ENCODE measurements at regions not wholly inside any gene's neighbourhood (a gene's known extent, or its start where the extent isn't known, plus 50 kb on each side); places are given as distances from the start of the nearest gene placed in this dataset.

DNA sequence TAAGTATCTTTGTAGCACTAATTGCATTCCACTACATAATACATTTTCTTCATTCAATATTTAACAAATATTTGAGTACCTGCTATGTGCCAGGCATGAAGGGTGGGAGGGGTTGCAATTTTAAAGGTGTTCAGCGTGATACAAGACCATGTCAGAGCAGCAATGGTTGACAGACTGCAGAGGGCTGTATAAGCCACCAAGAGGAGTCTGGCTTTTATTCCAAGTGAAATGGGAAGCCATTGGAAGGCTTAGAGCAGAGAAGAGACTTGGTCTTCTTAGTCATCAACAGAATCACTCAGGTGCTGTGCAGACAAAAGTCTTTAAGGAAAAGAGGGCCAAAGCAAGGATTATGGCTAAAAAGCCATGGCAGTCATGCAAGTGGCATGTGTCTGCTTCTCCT lies 360.8 kb upstream of the ARID1B start:
- WGBS, 2 experiments (ENCODE audit: insufficient coverage in 2 of 2) = 91 to 100% methylated on average over 1 of the region's 1 CpG
- no peaks in the 10 kb centered on the region for H3K36me3 ChIP-seq (ENCODE audit: control insufficient read depth, insufficient read depth, low read length)

DNA sequence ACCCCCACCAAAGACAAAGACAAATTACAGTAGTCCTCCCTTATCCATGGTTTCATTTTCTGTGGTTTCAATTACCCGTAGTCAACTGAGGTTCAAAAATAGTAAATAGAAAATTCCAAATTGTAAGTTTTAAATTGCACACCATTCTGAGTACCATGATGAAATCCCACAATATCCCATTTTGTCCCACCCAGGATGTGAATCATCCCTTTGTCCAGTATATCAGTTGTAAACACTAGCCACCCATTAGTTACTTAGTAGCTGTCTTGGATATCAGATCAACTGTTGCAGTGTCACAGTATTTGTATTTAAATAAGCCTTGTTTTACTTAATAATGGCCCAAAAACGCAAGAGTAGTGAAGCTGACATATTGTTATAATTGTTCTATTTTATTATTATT lies 364.0 kb upstream of the ARID1B start:
- Histone ChIP-seq H3K36me3 (ENCODE audit: control insufficient read depth, insufficient read depth, low read length) (no peaks in the 10 kb centered on the region), H3K9me3 (ENCODE audit: control insufficient read depth, low read length) (no peaks in the 10 kb centered on the region), H3K27ac (ENCODE audit: low read depth, low read length, severe bottlenecking) (no peak overlapping the region), H3K4me3 (ENCODE audit: extremely low read depth, insufficient read depth, low read length, poor library complexity, severe bottlenecking) (no peak overlapping the region), H3K4me1 (ENCODE audit: control insufficient read depth, insufficient read depth, low read length, poor library complexity, severe bottlenecking) (peaks cover 5% of the 10 kb centered on the region)
- no CpG with 5 or more reads among the region's 2 CpGs for WGBS, 2 experiments (ENCODE audit: insufficient coverage in 2 of 2)

More for the DNA sequence above, 360.8 kb upstream of the ARID1B start:
- Histone ChIP-seq H3K4me3 (ENCODE audit: extremely low read depth, insufficient read depth, low read length, poor library complexity, severe bottlenecking) (no peak overlapping the region), H3K9me3 (ENCODE audit: control insufficient read depth, low read length) (peaks cover 5% of the 10 kb centered on the region), H3K4me1 (ENCODE audit: control insufficient read depth, insufficient read depth, low read length, poor library complexity, severe bottlenecking) (peaks cover 5% of the 10 kb centered on the region), H3K27ac (ENCODE audit: low read depth, low read length, severe bottlenecking) (no peak overlapping the region)

DNA sequence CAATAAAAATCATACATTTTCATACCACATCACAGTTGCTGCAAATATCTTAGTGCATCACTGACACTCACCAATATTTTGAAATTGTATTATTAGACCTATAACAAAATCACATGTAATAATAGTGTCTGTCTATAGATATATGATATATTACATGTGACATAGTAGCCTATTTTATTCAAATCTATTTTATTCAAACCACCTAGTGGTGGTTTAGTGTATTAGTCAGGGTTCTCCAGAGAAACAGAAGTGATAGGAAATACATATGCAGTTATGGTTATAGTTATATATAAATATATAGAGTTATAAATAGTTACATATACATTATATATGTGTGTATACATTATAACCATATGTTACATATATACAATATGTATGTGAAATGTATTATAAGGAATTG lies 366.5 kb upstream of the ARID1B start:
- H3K36me3 ChIP-seq (ENCODE audit: control insufficient read depth, insufficient read depth, low read length) = no peaks in the 10 kb centered on the region
- no peak overlapping the region for H3K4me3 ChIP-seq (ENCODE audit: extremely low read depth, insufficient read depth, low read length, poor library complexity, severe bottlenecking)

DNA sequence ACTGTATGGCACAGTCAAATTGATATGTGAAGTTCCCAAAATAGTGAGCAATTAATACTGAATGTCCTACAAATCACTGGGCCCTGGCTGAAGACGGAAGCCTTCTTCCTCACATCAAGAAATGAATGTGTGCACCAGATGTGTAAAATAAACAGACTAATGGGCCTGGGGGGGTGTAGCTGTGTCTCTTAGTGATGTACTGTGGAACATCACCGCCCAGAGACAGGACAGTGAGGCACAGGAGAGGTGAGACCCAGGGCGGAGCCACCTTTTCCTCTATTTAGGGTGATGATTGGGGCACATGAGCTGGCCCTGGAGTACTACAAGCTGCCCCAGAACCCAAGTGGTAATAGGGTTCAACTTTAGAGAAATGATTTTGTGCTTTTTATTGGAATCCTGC lies 368.5 kb upstream of the ARID1B start:
- Histone ChIP-seq H3K27ac (ENCODE audit: low read depth, low read length, severe bottlenecking) (no peak overlapping the region), H3K4me1 (ENCODE audit: control insufficient read depth, insufficient read depth, low read length, poor library complexity, severe bottlenecking) (peaks cover 5% of the 10 kb centered on the region)
- WGBS, 2 experiments (ENCODE audit: insufficient coverage in 2 of 2) = 90 to 100% methylated on average over 2 of the region's 3 CpGs

More for the DNA sequence above, 366.5 kb upstream of the ARID1B start:
- Histone ChIP-seq H3K9me3 (ENCODE audit: control insufficient read depth, low read length) (no peaks in the 10 kb centered on the region), H3K4me1 (ENCODE audit: control insufficient read depth, insufficient read depth, low read length, poor library complexity, severe bottlenecking) (peaks cover 5% of the 10 kb centered on the region), H3K27ac (ENCODE audit: low read depth, low read length, severe bottlenecking) (no peak overlapping the region)

DNA sequence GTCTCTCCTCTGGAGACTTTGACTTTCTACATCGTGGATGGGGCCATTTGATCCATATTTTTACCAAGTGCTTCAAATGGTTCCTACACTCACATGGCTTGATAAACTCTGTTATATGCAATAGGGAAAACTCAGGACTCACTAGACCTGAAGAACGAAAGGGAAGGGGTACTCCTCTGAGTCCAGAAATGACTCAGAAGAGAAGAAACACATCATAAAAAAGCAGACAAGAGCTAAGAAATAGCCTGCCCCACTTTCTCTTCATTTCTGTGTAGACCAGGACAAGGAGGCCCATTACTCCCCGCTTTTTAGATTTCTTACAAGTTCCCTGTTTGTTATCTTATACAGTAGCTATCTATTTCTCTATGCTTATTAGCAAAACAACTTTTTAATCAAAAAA lies 369.8 kb upstream of the ARID1B start:
- WGBS, 2 experiments (ENCODE audit: insufficient coverage in 2 of 2) = 75 to 94% methylated on average over 1 to 2 of the region's 3 CpGs
- H3K36me3 ChIP-seq (ENCODE audit: control insufficient read depth, insufficient read depth, low read length) = no peaks in the 10 kb centered on the region
- H3K4me1 ChIP-seq (ENCODE audit: control insufficient read depth, insufficient read depth, low read length, poor library complexity, severe bottlenecking) = no peaks in the 10 kb centered on the region
- no peaks in the 10 kb centered on the region for H3K9me3 ChIP-seq (ENCODE audit: control insufficient read depth, low read length)
- no peak overlapping the region for H3K4me3 ChIP-seq (ENCODE audit: extremely low read depth, insufficient read depth, low read length, poor library complexity, severe bottlenecking)
- H3K27ac ChIP-seq (ENCODE audit: low read depth, low read length, severe bottlenecking) = no peak overlapping the region

More for the DNA sequence above, 368.5 kb upstream of the ARID1B start:
- H3K36me3 ChIP-seq (ENCODE audit: control insufficient read depth, insufficient read depth, low read length) = no peaks in the 10 kb centered on the region
- no peaks in the 10 kb centered on the region for H3K9me3 ChIP-seq (ENCODE audit: control insufficient read depth, low read length)
- H3K4me3 ChIP-seq (ENCODE audit: extremely low read depth, insufficient read depth, low read length, poor library complexity, severe bottlenecking) = no peak overlapping the region

DNA sequence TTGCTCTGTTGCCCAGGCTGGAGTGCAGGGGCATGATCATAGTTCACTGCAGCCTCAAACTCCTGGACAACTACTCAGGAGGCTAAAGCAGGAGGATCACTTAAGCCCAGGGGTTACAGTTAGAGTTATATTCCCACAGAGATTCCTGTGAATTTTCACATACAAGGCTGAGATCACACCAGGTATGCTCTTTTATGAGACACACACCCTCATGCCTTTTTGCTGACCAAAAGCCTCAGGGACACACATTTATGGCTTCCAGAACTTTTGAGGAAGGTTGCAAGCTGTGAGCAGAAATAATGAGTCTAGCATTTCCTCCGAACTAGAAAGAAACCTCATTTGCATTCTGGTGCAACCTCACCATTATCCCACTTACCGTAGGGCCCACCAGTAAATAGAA lies 370.5 kb upstream of the ARID1B start:
- H3K4me1 ChIP-seq (ENCODE audit: control insufficient read depth, insufficient read depth, low read length, poor library complexity, severe bottlenecking) = no peaks in the 10 kb centered on the region
- H3K27ac ChIP-seq (ENCODE audit: low read depth, low read length, severe bottlenecking) = no peak overlapping the region
- H3K4me3 ChIP-seq (ENCODE audit: extremely low read depth, insufficient read depth, low read length, poor library complexity, severe bottlenecking) = no peak overlapping the region
- no CpG with 5 or more reads among the region's 2 CpGs for WGBS, 2 experiments (ENCODE audit: insufficient coverage in 2 of 2)
- H3K36me3 ChIP-seq (ENCODE audit: control insufficient read depth, insufficient read depth, low read length) = no peaks in the 10 kb centered on the region
- no peaks in the 10 kb centered on the region for H3K9me3 ChIP-seq (ENCODE audit: control insufficient read depth, low read length)

DNA sequence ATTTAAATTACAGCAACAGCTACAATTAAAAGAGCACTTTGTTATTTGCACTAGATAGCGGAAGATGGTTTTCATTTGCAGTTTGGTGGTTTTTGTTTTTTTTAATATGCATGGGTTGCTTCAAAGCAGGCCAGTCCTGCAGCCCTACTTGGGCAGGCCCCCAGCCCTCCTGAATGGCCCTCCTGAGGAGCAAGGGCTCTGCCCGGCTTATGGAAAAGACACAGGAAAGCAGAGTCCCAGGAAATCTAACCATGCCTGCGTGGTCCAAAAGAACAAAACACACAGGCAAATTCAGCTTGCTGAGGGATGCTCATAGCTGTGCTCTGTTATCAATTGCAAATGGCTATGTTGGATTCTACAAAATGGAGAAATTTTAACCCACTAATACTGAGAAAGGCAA lies 371.1 kb upstream of the ARID1B start:
- WGBS, 2 experiments (ENCODE audit: insufficient coverage in 2 of 2) = 85 to 93% methylated on average over 2 of the region's 3 CpGs
- no peaks in the 10 kb centered on the region for H3K9me3 ChIP-seq (ENCODE audit: control insufficient read depth, low read length)
- H3K36me3 ChIP-seq (ENCODE audit: control insufficient read depth, insufficient read depth, low read length) = no peaks in the 10 kb centered on the region
- no peaks in the 10 kb centered on the region for H3K4me1 ChIP-seq (ENCODE audit: control insufficient read depth, insufficient read depth, low read length, poor library complexity, severe bottlenecking)
- H3K27ac ChIP-seq (ENCODE audit: low read depth, low read length, severe bottlenecking) = no peak overlapping the region
- no peak overlapping the region for H3K4me3 ChIP-seq (ENCODE audit: extremely low read depth, insufficient read depth, low read length, poor library complexity, severe bottlenecking)

DNA sequence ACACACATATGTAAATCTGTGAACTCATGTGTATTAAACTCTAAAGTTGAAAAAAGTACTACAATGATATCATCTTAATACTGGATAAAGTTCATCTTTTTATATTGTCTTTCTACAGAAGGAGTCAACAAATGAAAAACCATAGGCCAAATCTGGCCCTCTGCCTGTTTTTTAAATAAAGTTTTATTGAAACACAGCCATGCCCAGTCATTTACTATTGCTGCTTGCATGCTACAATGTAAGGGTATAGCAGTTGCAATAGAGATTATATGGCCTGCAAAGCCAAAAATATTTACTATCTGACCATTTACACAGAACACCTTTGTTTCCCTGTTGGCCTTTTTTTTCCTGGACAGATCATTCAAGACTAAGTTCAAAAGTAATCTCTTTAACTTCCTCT lies 374.6 kb upstream of the ARID1B start:
- Histone ChIP-seq H3K4me1 (ENCODE audit: control insufficient read depth, insufficient read depth, low read length, poor library complexity, severe bottlenecking) (no peaks in the 10 kb centered on the region), H3K4me3 (ENCODE audit: extremely low read depth, insufficient read depth, low read length, poor library complexity, severe bottlenecking) (no peak overlapping the region), H3K27ac (ENCODE audit: low read depth, low read length, severe bottlenecking) (no peak overlapping the region), H3K9me3 (ENCODE audit: control insufficient read depth, low read length) (no peaks in the 10 kb centered on the region), H3K36me3 (ENCODE audit: control insufficient read depth, insufficient read depth, low read length) (no peaks in the 10 kb centered on the region)

DNA sequence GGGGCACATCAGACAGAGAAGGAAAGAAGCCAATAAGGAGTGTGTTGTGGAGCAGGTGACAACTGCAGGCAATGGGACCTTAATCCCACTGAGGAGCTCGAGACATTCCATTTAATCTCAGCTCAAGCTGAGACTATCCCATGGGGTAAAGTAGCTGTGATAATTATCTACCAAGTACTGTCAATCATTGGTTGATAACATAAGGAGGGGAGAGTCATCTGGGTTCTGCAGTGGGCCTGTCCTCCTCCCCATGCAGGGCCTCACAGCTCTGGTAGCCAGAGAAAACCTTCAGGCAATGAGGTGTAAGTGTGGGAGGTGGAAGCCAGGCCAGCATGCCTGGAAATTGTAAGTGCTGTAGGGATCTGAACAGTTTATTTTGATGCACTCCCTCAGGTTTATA lies 375.0 kb upstream of the ARID1B start:
- no peaks in the 10 kb centered on the region for H3K36me3 ChIP-seq (ENCODE audit: control insufficient read depth, insufficient read depth, low read length)
- 100% methylated on average over 1 of the region's 1 CpG; no CpG with 5 or more reads in 1 of the 2 experiments for WGBS, 2 experiments (ENCODE audit: insufficient coverage in 2 of 2)
- H3K4me1 ChIP-seq (ENCODE audit: control insufficient read depth, insufficient read depth, low read length, poor library complexity, severe bottlenecking) = no peaks in the 10 kb centered on the region
- H3K9me3 ChIP-seq (ENCODE audit: control insufficient read depth, low read length) = no peaks in the 10 kb centered on the region
- no peak overlapping the region for H3K4me3 ChIP-seq (ENCODE audit: extremely low read depth, insufficient read depth, low read length, poor library complexity, severe bottlenecking)
- no peak overlapping the region for H3K27ac ChIP-seq (ENCODE audit: low read depth, low read length, severe bottlenecking)

DNA sequence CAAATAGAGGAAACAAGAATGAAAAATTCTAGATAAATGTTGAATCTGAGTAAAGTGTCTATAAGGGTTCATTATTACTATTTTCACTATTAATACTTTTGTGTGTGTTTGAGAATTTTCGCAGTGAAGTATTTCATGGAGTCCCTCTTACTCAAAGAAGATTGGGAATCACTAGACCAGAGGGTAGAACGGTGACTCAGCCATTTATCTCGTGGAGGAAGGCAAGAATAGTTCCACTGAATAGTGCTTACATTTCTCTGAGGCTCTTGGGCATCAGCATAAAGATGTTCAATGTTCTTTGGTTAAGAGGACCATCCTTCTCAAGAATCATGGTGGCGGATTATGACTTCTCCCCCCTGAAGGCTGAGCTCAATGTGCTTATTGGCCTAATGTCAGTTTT lies 376.7 kb upstream of the ARID1B start:
- 74 to 100% methylated on average over 2 to 3 of the region's 4 CpGs for WGBS, 2 experiments (ENCODE audit: insufficient coverage in 2 of 2)
- Histone ChIP-seq H3K27ac (ENCODE audit: low read depth, low read length, severe bottlenecking) (no peak overlapping the region), H3K4me3 (ENCODE audit: extremely low read depth, insufficient read depth, low read length, poor library complexity, severe bottlenecking) (no peak overlapping the region), H3K4me1 (ENCODE audit: control insufficient read depth, insufficient read depth, low read length, poor library complexity, severe bottlenecking) (no peaks in the 10 kb centered on the region), H3K9me3 (ENCODE audit: control insufficient read depth, low read length) (no peaks in the 10 kb centered on the region), H3K36me3 (ENCODE audit: control insufficient read depth, insufficient read depth, low read length) (no peaks in the 10 kb centered on the region)

DNA sequence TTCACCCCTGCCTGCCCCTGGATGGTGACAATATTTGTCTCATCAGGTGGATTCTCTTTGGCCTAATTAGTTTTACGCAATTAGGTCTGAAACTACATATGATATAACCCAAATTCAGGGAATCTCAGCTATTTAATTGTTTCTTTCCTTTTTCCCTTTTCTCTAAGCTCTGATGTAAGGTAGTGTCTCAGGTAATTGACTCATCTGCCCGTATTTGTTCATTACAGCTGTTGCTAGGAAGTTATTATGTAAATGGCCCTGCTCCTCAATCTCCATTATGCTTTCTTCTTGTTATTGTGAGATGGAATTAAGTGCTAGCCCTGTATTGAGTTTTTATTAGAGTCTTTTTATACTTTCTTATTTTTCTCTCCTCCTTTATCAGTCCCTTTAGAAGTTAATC lies 378.2 kb upstream of the ARID1B start:
- H3K27ac ChIP-seq (ENCODE audit: low read depth, low read length, severe bottlenecking) = no peak overlapping the region
- H3K36me3 ChIP-seq (ENCODE audit: control insufficient read depth, insufficient read depth, low read length) = no peaks in the 10 kb centered on the region
- H3K4me3 ChIP-seq (ENCODE audit: extremely low read depth, insufficient read depth, low read length, poor library complexity, severe bottlenecking) = no peak overlapping the region
- 100% methylated on average over 1 of the region's 2 CpGs; no CpG with 5 or more reads in 1 of the 2 experiments for WGBS, 2 experiments (ENCODE audit: insufficient coverage in 2 of 2)
- no peaks in the 10 kb centered on the region for H3K9me3 ChIP-seq (ENCODE audit: control insufficient read depth, low read length)
- H3K4me1 ChIP-seq (ENCODE audit: control insufficient read depth, insufficient read depth, low read length, poor library complexity, severe bottlenecking) = no peaks in the 10 kb centered on the region

DNA sequence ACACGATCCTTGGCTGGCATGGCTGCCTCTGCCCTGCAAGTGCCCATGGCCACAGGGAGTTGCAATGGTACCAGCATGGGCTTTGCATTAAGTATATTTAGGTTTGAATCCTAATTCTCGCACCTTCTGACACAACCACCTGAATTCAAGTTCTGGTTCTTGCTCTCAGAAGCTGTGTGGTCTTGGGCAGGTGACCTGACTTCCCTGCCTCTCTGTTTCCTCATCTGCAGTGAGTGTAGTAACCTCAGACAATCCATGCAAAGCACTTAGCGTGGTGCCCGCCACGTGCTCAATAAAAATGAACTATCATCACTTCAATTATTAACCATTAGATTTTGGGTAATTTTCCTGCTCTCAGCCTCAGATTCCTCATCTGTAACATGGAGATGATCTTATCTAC lies 378.8 kb upstream of the ARID1B start:
- Histone ChIP-seq H3K4me3 (ENCODE audit: extremely low read depth, insufficient read depth, low read length, poor library complexity, severe bottlenecking) (no peak overlapping the region), H3K9me3 (ENCODE audit: control insufficient read depth, low read length) (no peaks in the 10 kb centered on the region)
- WGBS, 2 experiments (ENCODE audit: insufficient coverage in 2 of 2) = 97% methylated on average over 4 of the region's 5 CpGs; no CpG with 5 or more reads in 1 of the 2 experiments

More for the DNA sequence above, 378.8 kb upstream of the ARID1B start:
- Histone ChIP-seq H3K4me1 (ENCODE audit: control insufficient read depth, insufficient read depth, low read length, poor library complexity, severe bottlenecking) (no peaks in the 10 kb centered on the region), H3K36me3 (ENCODE audit: control insufficient read depth, insufficient read depth, low read length) (no peaks in the 10 kb centered on the region), H3K27ac (ENCODE audit: low read depth, low read length, severe bottlenecking) (no peak overlapping the region)

Data from mesodermal cell (in vitro differentiated cells).